ENCODE measurements at regions not wholly inside any gene's neighbourhood (a gene's known extent, or its start where the extent isn't known, plus 50 kb on each side); places are given as distances from the start of the nearest gene placed in this dataset.

DNA sequence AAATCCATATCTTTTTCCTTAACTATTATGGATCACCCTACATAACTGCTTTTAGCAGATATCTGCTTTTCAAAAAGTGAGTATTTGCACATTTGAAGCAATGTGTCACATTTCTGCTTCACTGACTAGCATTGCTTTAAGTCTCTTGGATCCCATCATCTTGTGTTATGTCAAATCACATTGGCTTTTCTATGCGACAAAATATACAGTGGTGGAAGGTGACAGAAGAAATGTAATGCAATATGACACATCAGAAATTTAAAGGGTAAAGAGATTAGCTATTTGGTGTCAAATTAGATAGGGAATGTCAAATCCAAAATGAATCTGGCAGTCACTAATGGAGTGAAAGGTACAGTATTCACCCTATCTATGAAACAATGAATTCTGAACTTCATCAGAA is 1282.1 kb upstream of the PCDH20 start:
- TF ChIP-seq POLR2AphosphoS5 (IDR thresholded peaks at IDR 0.05) = no peak
- TF ChIP-seq CTCF (IDR thresholded peaks at IDR 0.05) = no peak

Measured in prostate gland (tissue), 2 donors.